ENCODE measurements at regions not wholly inside any gene's neighbourhood (a gene's known extent, or its start where the extent isn't known, plus 50 kb on each side); places are given as distances from the start of the nearest gene placed in this dataset.

GRCh38 chr4:4696530-4696929 is 154.7 kb upstream of the STX18 start (continued):
- TF ChIP-seq IKZF1 (conservative IDR thresholded peaks at IDR 0.05) = no peak
- TF ChIP-seq, protein P1, sequence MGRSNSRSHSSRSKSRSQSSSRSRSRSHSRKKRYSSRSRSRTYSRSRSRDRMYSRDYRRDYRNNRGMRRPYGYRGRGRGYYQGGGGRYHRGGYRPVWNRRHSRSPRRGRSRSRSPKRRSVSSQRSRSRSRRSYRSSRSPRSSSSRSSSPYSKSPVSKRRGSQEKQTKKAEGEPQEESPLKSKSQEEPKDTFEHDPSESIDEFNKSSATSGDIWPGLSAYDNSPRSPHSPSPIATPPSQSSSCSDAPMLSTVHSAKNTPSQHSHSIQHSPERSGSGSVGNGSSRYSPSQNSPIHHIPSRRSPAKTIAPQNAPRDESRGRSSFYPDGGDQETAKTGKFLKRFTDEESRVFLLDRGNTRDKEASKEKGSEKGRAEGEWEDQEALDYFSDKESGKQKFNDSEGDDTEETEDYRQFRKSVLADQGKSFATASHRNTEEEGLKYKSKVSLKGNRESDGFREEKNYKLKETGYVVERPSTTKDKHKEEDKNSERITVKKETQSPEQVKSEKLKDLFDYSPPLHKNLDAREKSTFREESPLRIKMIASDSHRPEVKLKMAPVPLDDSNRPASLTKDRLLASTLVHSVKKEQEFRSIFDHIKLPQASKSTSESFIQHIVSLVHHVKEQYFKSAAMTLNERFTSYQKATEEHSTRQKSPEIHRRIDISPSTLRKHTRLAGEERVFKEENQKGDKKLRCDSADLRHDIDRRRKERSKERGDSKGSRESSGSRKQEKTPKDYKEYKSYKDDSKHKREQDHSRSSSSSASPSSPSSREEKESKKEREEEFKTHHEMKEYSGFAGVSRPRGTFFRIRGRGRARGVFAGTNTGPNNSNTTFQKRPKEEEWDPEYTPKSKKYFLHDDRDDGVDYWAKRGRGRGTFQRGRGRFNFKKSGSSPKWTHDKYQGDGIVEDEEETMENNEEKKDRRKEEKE (IDR thresholded peaks at IDR 0.05) = no peak
- TF ChIP-seq NFXL1 (IDR thresholded peaks at IDR 0.05; ENCODE audit: borderline replicate concordance) = no peak
- no peak for TF ChIP-seq ZBTB4 (CRISPR knock-in tag; IDR thresholded peaks at IDR 0.05)
- TF ChIP-seq CBX5 (IDR thresholded peaks at IDR 0.05; ENCODE audit: low read depth) = no peak
- no peak for TF ChIP-seq YBX1 (IDR thresholded peaks at IDR 0.05)
- TF ChIP-seq CBX3 (IDR thresholded peaks at IDR 0.05; ENCODE audit: borderline replicate concordance, low read depth) = no peak

- Histone ChIP-seq H3K4me3 (no peak overlapping the region), H3K27me3 (replicated peaks in 1 of 2; ENCODE audit: control insufficient read depth in 2 of 2, insufficient read depth in 2 of 2, low read length in 1 of 2) (no peaks in the 10 kb centered on the region), H3K9ac (ENCODE audit: control insufficient read depth, insufficient read depth, low read length) (no peak overlapping the region), H3K79me2 (ENCODE audit: control insufficient read depth, insufficient read depth, low read length) (no peaks in the 10 kb centered on the region), H3K27ac (ENCODE audit: control insufficient read depth, insufficient read depth) (no peak overlapping the region), H3K4me2 (ENCODE audit: control insufficient read depth, insufficient read depth) (no peak overlapping the region), H3K4me1 (ENCODE audit: control insufficient read depth, insufficient read depth, low read length) (0 out of 2 replicates have a peak, but pooled peaks cover 3% of the 10 kb centered on the region), H3K36me3 (ENCODE audit: control insufficient read depth in 2 of 2, insufficient read depth in 2 of 2, low read length in 1 of 2) (no peaks in the 10 kb centered on the region), H3K9me3 (replicated peaks; ENCODE audit: control insufficient read depth, insufficient read depth, low read length) (no peaks in the 10 kb centered on the region; the same call in 2 of the 3 replicates), H2AFZ (ENCODE audit: control insufficient read depth, low read depth, low read length) (no peak overlapping the region), H4K20me1 (ENCODE audit: control insufficient read depth, insufficient read depth) (no peaks in the 10 kb centered on the region)
- CTCF ChIA-PET = interaction anchor here (0.7 kb wide), 1 partner anchor 119 kb away, joined by 3 read pairs; no protein-coding TSS in a partner anchor
- 100% methylated on average over 1 of the region's 1 CpG for WGBS (ENCODE audit: insufficient coverage, insufficient replicate concordance, low lambda C conversion rate, missing lambda C conversion rate)
- DNase-seq (ENCODE audit: low read depth, low spot score) = no peak
- POLR2A ChIA-PET = interaction anchor here (0.7 kb wide), 1 partner anchor 151 kb away, joined by 4 read pairs; no protein-coding TSS in a partner anchor
- intact Hi-C loops (cut with micrococcal nuclease; ENCODE audit: unreplicated experiment) (no loop called here), in situ Hi-C loops (cut with MboI) (no loop called here)
- no peak for ATAC-seq
- no TSS peak for BruUV-seq (replicated peaks)
- RAD21 ChIA-PET (ENCODE audit: unreplicated experiment) = no interaction called here
- no peak for FAIRE-seq
- SMC1A ChIA-PET (ENCODE audit: uncharacterized antibody, unreplicated experiment) = no interaction called here
- TF ChIP-seq MEF2A (IDR thresholded peaks at IDR 0.05; ENCODE audit: insufficient read depth, low read depth, low read length) (no peak), POLR2A (IDR thresholded peaks at IDR 0.05; ENCODE audit: low read depth, low read length) (no peak), POLR2AphosphoS5 (IDR thresholded peaks at IDR 0.05; ENCODE audit: low read length) (no peak)
- TF ChIP-seq, protein P2, sequence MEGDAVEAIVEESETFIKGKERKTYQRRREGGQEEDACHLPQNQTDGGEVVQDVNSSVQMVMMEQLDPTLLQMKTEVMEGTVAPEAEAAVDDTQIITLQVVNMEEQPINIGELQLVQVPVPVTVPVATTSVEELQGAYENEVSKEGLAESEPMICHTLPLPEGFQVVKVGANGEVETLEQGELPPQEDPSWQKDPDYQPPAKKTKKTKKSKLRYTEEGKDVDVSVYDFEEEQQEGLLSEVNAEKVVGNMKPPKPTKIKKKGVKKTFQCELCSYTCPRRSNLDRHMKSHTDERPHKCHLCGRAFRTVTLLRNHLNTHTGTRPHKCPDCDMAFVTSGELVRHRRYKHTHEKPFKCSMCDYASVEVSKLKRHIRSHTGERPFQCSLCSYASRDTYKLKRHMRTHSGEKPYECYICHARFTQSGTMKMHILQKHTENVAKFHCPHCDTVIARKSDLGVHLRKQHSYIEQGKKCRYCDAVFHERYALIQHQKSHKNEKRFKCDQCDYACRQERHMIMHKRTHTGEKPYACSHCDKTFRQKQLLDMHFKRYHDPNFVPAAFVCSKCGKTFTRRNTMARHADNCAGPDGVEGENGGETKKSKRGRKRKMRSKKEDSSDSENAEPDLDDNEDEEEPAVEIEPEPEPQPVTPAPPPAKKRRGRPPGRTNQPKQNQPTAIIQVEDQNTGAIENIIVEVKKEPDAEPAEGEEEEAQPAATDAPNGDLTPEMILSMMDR (IDR thresholded peaks at IDR 0.05 in 2 of 3, conservative IDR thresholded peaks at IDR 0.05 in 1 of 3; ENCODE audit: control insufficient read depth in 2 of 3, extremely low read depth in 1 of 3, insufficient read depth in 1 of 3, low read depth in 3 of 3, low read length in 3 of 3) = no peak
- TF ChIP-seq, protein P3, sequence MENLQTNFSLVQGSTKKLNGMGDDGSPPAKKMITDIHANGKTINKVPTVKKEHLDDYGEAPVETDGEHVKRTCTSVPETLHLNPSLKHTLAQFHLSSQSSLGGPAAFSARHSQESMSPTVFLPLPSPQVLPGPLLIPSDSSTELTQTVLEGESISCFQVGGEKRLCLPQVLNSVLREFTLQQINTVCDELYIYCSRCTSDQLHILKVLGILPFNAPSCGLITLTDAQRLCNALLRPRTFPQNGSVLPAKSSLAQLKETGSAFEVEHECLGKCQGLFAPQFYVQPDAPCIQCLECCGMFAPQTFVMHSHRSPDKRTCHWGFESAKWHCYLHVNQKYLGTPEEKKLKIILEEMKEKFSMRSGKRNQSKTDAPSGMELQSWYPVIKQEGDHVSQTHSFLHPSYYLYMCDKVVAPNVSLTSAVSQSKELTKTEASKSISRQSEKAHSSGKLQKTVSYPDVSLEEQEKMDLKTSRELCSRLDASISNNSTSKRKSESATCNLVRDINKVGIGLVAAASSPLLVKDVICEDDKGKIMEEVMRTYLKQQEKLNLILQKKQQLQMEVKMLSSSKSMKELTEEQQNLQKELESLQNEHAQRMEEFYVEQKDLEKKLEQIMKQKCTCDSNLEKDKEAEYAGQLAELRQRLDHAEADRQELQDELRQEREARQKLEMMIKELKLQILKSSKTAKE (IDR thresholded peaks at IDR 0.05; ENCODE audit: low read depth, poor library complexity, severe bottlenecking) = no peak
These were observed 153.6 kb upstream of the STX18 start for GRCh38 chr4:4695497-4695896.

Measured in GM12878 (cell line).